Ascending aorta (tissue), 2 donors: ENCODE measurements at regions not wholly inside any gene's neighbourhood (a gene's known extent, or its start where the extent isn't known, plus 50 kb on each side); places are given as distances from the start of the nearest gene placed in this dataset.
"Not testable (repeated sequence)": the region's sequence is repeated elsewhere in the genome, so short reads cannot be mapped to it uniquely, and the experiment has no call there.

Experiments used
- DNase-seq, 2 donors: peaks; one replicate each; pipeline ENCODE4 v3.0.0-alpha.2; 2019; ENCODE audit warnings: low spot score in 2 of 2
- H3K27ac ChIP-seq, 2 donors: fragments of 200-600 bp; sonication (generic); one replicate each; pipeline ENCODE4 v1.5.1; 2016 to 2017; ENCODE audit warnings: mild to moderate bottlenecking in 1 of 2
- H3K27me3 ChIP-seq: fragments of 200-600 bp; sonication (generic); one replicate; pipeline ENCODE4 v1.5.1; 2017
- H3K36me3 ChIP-seq, 2 donors: fragments of 200-600 bp; sonication (generic); one replicate each; pipeline ENCODE4 v1.5.1; 2016
- H3K4me1 ChIP-seq, 2 donors: fragments of 200-600 bp; sonication (generic); one replicate each; pipeline ENCODE4 v1.5.1; 2016 to 2017; ENCODE audit warnings: mild to moderate bottlenecking in 1 of 2
- H3K4me3 ChIP-seq, 2 donors: fragments of 200-600 bp; sonication (generic); one replicate each; pipeline ENCODE4 v1.5.1; 2016 to 2017; ENCODE audit warnings: mild to moderate bottlenecking in 1 of 2
- H3K9me3 ChIP-seq, 2 donors: fragments of 200-600 bp; sonication (generic); one replicate each; pipeline ENCODE4 v1.5.1; 2016
- CTCF ChIP-seq, 3 experiments: fragments of 200-600 bp in 2 of 3; fragments of 450-650 bp in 1 of 3; sonication (generic) in 2 of 3; IDR thresholded peaks; one replicate each; pipeline ENCODE4 v1.5.1; 2016 to 2019; ENCODE audit warnings: antibody characterized with exemption in 3 of 3, mild to moderate bottlenecking in 1 of 3, moderate library complexity in 1 of 3
- intact Hi-C: fragments of 100-400 bp; cut with DNase I; formaldehyde crosslinking; loops from one replicate; pipeline ENCODE4 v1.15.1; 2023

GRCh38 chr3:106431721-106432120 lies 562.9 kb upstream of the CBLB start:
- intact Hi-C loops: no loop called here
- Histone ChIP-seq H3K4me1 (no peaks in the 10 kb centered on the region), H3K36me3 (no peaks in the 10 kb centered on the region), H3K27ac (no peak overlapping the region), H3K4me3 (no peak overlapping the region), H3K9me3 (no peaks in the 10 kb centered on the region), H3K27me3 (no peaks in the 10 kb centered on the region)
- TF ChIP-seq CTCF (IDR thresholded peaks at IDR 0.05): no peak
- no peak for DNase-seq

- Histone ChIP-seq H3K27ac (no peak overlapping the region), H3K9me3 (no peaks in the 10 kb centered on the region), H3K36me3 (no peaks in the 10 kb centered on the region), H3K27me3 (no peaks in the 10 kb centered on the region), H3K4me1 (no peaks in the 10 kb centered on the region), H3K4me3 (no peak overlapping the region)
- intact Hi-C loops: no loop called here
- no peak for TF ChIP-seq CTCF (IDR thresholded peaks at IDR 0.05)
- DNase-seq: no peak
Measured at GRCh38 chr3:106435899-106436453, 567.2 kb upstream of the CBLB start.

- intact Hi-C loops: no loop called here
- H3K4me1 ChIP-seq: no peaks in the 10 kb centered on the region
- DNase-seq: no peak
- no peak overlapping the region for H3K4me3 ChIP-seq
- H3K27me3 ChIP-seq: no peaks in the 10 kb centered on the region
- no peaks in the 10 kb centered on the region for H3K36me3 ChIP-seq
- no peaks in the 10 kb centered on the region for H3K9me3 ChIP-seq
- TF ChIP-seq CTCF (IDR thresholded peaks at IDR 0.05): no peak
- no peak overlapping the region for H3K27ac ChIP-seq
Measured at GRCh38 chr3:106438887-106439286, 570.1 kb upstream of the CBLB start.

- TF ChIP-seq CTCF (IDR thresholded peaks at IDR 0.05): no peak
- intact Hi-C loops: no loop called here
- Histone ChIP-seq H3K27ac (no peak overlapping the region), H3K4me1 (no peaks in the 10 kb centered on the region), H3K4me3 (no peak overlapping the region), H3K9me3 (no peaks in the 10 kb centered on the region), H3K36me3 (no peaks in the 10 kb centered on the region), H3K27me3 (no peaks in the 10 kb centered on the region)
- DNase-seq: no peak
Measured at GRCh38 chr3:106440672-106441071, 571.9 kb upstream of the CBLB start.

GRCh38 chr3:106446271-106446670 lies 577.5 kb upstream of the CBLB start:
- intact Hi-C loops: no loop called here
- no peak for DNase-seq
- H3K4me1 ChIP-seq: no peaks in the 10 kb centered on the region
- no peak overlapping the region for H3K4me3 ChIP-seq
- no peaks in the 10 kb centered on the region for H3K36me3 ChIP-seq
- H3K27me3 ChIP-seq: no peaks in the 10 kb centered on the region
- H3K27ac ChIP-seq: no peak overlapping the region
- no peaks in the 10 kb centered on the region for H3K9me3 ChIP-seq
- no peak for TF ChIP-seq CTCF (IDR thresholded peaks at IDR 0.05)

- H3K9me3 ChIP-seq: no peaks in the 10 kb centered on the region
- no peak for TF ChIP-seq CTCF (IDR thresholded peaks at IDR 0.05)
- intact Hi-C loops: no loop called here
Measured at GRCh38 chr3:106447723-106448301, 579.0 kb upstream of the CBLB start.

GRCh38 chr3:106448372-106448966 lies 579.7 kb upstream of the CBLB start:
- H3K27ac ChIP-seq, intact Hi-C loops, H3K4me3 ChIP-seq, H3K36me3 ChIP-seq, DNase-seq, H3K4me1 ChIP-seq, H3K9me3 ChIP-seq, H3K27me3 ChIP-seq: not testable (repeated sequence)

More at GRCh38 chr3:106447723-106448301, 579.0 kb upstream of the CBLB start:
- DNase-seq: no peak
- Histone ChIP-seq H3K27me3 (no peaks in the 10 kb centered on the region), H3K4me3 (no peak overlapping the region), H3K27ac (no peak overlapping the region), H3K36me3 (no peaks in the 10 kb centered on the region), H3K4me1 (no peaks in the 10 kb centered on the region)
